Coronary artery (tissue), 2 donors: ENCODE measurements at regions not wholly inside any gene's neighbourhood (a gene's known extent, or its start where the extent isn't known, plus 50 kb on each side); places are given as distances from the start of the nearest gene placed in this dataset.

Source experiments
- DNase-seq: peaks from one replicate; pipeline ENCODE4 v3.0.0-alpha.2; 2017; ENCODE audit warnings: low spot score
- H3K27ac ChIP-seq, 2 donors: fragments of 200-600 bp; sonication (generic); one replicate each; pipeline ENCODE4 v1.5.1; 2016 to 2019
- H3K4me3 ChIP-seq: fragments of 200-600 bp; sonication (generic); 2 replicates; pipeline ENCODE4 v1.5.1; 2016; ENCODE audit warnings: mild to moderate bottlenecking, moderate library complexity
- CTCF ChIP-seq: fragments of 200-600 bp; sonication (generic); IDR thresholded peaks from one replicate; pipeline ENCODE4 v1.5.1; 2019; ENCODE audit warnings: antibody characterized with exemption

- Histone ChIP-seq H3K4me3 (no peak overlapping the region), H3K27ac (no peak overlapping the region)
- DNase-seq, result no peak
- no peak for TF ChIP-seq CTCF
These were observed 120.4 kb downstream of the LIPG start for GRCh38 chr18:49682173-49682802.

GRCh38 chr18:49681387-49681786 lies 119.5 kb downstream of the LIPG start:
- no peak for TF ChIP-seq CTCF
- Histone ChIP-seq H3K4me3 (no peak overlapping the region), H3K27ac (no peak overlapping the region)
- DNase-seq, result no peak

- no peak for TF ChIP-seq CTCF
- H3K27ac ChIP-seq, result no peak overlapping the region
- DNase-seq, result peak; percentile 46
- no peak overlapping the region for H3K4me3 ChIP-seq
These were observed 116.6 kb downstream of the LIPG start for GRCh38 chr18:49678440-49678839.

GRCh38 chr18:49677762-49678413 lies 116.0 kb downstream of the LIPG start:
- H3K4me3 ChIP-seq, result no peak overlapping the region
- TF ChIP-seq CTCF, result no peak
- H3K27ac ChIP-seq, result no peak overlapping the region
- DNase-seq, result no peak

- no peak for DNase-seq
- no peak overlapping the region for H3K4me3 ChIP-seq
- H3K27ac ChIP-seq, result no peak overlapping the region
- TF ChIP-seq CTCF, result no peak
These were observed 115.2 kb downstream of the LIPG start for GRCh38 chr18:49677081-49677480.

- Histone ChIP-seq H3K4me3 (no peak overlapping the region), H3K27ac (no peak overlapping the region)
- TF ChIP-seq CTCF, result no peak
- DNase-seq, result no peak
These were observed 111.4 kb downstream of the LIPG start for GRCh38 chr18:49673281-49673680.

- no peak for TF ChIP-seq CTCF
These were observed 111.0 kb downstream of the LIPG start for GRCh38 chr18:49672853-49673252.

More at GRCh38 chr18:49672853-49673252, 111.0 kb downstream of the LIPG start:
- no peak for DNase-seq
- no peak overlapping the region for H3K4me3 ChIP-seq
- no peak overlapping the region for H3K27ac ChIP-seq
